ENCODE measurements at regions not wholly inside any gene's neighbourhood (a gene's known extent, or its start where the extent isn't known, plus 50 kb on each side); places are given as distances from the start of the nearest gene placed in this dataset.

- no peak for ATAC-seq
- TF ChIP-seq RARB (CRISPR knock-in tag; IDR thresholded peaks at IDR 0.05) (no peak), ZNF70 (CRISPR knock-in tag; IDR thresholded peaks at IDR 0.05) (no peak), OSR1 (CRISPR knock-in tag; IDR thresholded peaks at IDR 0.05) (no peak), ZNF565 (CRISPR knock-in tag; conservative IDR thresholded peaks at IDR 0.05; ENCODE audit: low read depth) (no peak), CSDC2 (CRISPR knock-in tag; IDR thresholded peaks at IDR 0.05) (no peak), ARNTL (CRISPR knock-in tag; IDR thresholded peaks at IDR 0.05; ENCODE audit: borderline replicate concordance, low read depth) (no peak), TSHZ2 (CRISPR knock-in tag; IDR thresholded peaks at IDR 0.05) (no peak), BACH2 (CRISPR knock-in tag; IDR thresholded peaks at IDR 0.05; ENCODE audit: borderline replicate concordance) (no peak), GLIS3 (CRISPR knock-in tag; IDR thresholded peaks at IDR 0.05) (no peak), ZC3H10 (CRISPR knock-in tag; IDR thresholded peaks at IDR 0.05) (no peak)
- TF ChIP-seq, protein P1, sequence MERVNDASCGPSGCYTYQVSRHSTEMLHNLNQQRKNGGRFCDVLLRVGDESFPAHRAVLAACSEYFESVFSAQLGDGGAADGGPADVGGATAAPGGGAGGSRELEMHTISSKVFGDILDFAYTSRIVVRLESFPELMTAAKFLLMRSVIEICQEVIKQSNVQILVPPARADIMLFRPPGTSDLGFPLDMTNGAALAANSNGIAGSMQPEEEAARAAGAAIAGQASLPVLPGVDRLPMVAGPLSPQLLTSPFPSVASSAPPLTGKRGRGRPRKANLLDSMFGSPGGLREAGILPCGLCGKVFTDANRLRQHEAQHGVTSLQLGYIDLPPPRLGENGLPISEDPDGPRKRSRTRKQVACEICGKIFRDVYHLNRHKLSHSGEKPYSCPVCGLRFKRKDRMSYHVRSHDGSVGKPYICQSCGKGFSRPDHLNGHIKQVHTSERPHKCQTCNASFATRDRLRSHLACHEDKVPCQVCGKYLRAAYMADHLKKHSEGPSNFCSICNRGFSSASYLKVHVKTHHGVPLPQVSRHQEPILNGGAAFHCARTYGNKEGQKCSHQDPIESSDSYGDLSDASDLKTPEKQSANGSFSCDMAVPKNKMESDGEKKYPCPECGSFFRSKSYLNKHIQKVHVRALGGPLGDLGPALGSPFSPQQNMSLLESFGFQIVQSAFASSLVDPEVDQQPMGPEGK (CRISPR knock-in tag; IDR thresholded peaks at IDR 0.05; ENCODE audit: borderline replicate concordance): no peak
- TF ChIP-seq, protein P2, sequence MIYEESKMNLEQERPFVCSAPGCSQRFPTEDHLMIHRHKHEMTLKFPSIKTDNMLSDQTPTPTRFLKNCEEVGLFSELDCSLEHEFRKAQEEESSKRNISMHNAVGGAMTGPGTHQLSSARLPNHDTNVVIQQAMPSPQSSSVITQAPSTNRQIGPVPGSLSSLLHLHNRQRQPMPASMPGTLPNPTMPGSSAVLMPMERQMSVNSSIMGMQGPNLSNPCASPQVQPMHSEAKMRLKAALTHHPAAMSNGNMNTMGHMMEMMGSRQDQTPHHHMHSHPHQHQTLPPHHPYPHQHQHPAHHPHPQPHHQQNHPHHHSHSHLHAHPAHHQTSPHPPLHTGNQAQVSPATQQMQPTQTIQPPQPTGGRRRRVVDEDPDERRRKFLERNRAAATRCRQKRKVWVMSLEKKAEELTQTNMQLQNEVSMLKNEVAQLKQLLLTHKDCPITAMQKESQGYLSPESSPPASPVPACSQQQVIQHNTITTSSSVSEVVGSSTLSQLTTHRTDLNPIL (CRISPR knock-in tag; IDR thresholded peaks at IDR 0.05; ENCODE audit: low read depth): no peak
- TF ChIP-seq, protein P3, sequence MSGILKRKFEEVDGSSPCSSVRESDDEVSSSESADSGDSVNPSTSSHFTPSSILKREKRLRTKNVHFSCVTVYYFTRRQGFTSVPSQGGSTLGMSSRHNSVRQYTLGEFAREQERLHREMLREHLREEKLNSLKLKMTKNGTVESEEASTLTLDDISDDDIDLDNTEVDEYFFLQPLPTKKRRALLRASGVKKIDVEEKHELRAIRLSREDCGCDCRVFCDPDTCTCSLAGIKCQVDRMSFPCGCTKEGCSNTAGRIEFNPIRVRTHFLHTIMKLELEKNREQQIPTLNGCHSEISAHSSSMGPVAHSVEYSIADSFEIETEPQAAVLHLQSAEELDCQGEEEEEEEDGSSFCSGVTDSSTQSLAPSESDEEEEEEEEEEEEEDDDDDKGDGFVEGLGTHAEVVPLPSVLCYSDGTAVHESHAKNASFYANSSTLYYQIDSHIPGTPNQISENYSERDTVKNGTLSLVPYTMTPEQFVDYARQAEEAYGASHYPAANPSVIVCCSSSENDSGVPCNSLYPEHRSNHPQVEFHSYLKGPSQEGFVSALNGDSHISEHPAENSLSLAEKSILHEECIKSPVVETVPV (CRISPR knock-in tag; IDR thresholded peaks at IDR 0.05): no peak
Measured at GRCh38 chr6:71707059-71707458, 179.3 kb upstream of the RIMS1 start.

- no peak for ATAC-seq
Measured at GRCh38 chr6:71720705-71721104, 165.6 kb upstream of the RIMS1 start.

DNA sequence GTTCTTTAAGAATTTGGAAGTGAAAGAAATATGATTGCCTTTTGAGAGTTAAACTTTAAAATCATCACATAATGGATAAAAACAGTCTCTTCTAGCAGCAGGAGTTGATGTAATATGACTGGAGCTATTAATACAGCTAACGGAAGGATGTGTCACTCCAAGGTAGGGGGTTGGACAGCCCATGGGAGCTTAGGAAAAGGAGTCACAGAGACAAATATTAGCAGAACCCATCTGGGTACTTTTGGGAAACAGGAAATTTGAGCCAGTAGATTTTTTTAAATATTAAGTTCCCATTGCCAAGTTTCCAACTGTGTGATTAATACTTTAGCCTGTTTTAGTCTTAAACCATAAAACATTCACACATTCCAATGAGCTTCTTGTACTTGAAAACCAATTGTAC lies 164.7 kb upstream of the RIMS1 start:
- no peak for ATAC-seq
- TF ChIP-seq, protein P1 (CRISPR knock-in tag; IDR thresholded peaks at IDR 0.05; ENCODE audit: borderline replicate concordance): no peak
- no peak for TF ChIP-seq GLIS3 (CRISPR knock-in tag; IDR thresholded peaks at IDR 0.05)
- TF ChIP-seq CSDC2 (CRISPR knock-in tag; IDR thresholded peaks at IDR 0.05): no peak
- no peak for TF ChIP-seq ZNF8 (CRISPR knock-in tag; IDR thresholded peaks at IDR 0.05)
- TF ChIP-seq, protein P4, sequence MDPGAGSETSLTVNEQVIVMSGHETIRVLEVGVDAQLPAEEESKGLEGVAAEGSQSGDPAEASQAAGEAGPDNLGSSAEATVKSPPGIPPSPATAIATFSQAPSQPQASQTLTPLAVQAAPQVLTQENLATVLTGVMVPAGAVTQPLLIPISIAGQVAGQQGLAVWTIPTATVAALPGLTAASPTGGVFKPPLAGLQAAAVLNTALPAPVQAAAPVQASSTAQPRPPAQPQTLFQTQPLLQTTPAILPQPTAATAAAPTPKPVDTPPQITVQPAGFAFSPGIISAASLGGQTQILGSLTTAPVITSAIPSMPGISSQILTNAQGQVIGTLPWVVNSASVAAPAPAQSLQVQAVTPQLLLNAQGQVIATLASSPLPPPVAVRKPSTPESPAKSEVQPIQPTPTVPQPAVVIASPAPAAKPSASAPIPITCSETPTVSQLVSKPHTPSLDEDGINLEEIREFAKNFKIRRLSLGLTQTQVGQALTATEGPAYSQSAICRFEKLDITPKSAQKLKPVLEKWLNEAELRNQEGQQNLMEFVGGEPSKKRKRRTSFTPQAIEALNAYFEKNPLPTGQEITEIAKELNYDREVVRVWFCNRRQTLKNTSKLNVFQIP (CRISPR knock-in tag; IDR thresholded peaks at IDR 0.05; ENCODE audit: borderline replicate concordance, low read depth): no peak
- TF ChIP-seq OSR1 (CRISPR knock-in tag; IDR thresholded peaks at IDR 0.05): no peak
- TF ChIP-seq, protein P3 (CRISPR knock-in tag; IDR thresholded peaks at IDR 0.05): no peak
- TF ChIP-seq ZFP3 (CRISPR knock-in tag; IDR thresholded peaks at IDR 0.05): no peak
- TF ChIP-seq ZNF565 (CRISPR knock-in tag; conservative IDR thresholded peaks at IDR 0.05; ENCODE audit: low read depth): no peak
- no peak for TF ChIP-seq TCF4 (CRISPR knock-in tag; IDR thresholded peaks at IDR 0.05; ENCODE audit: borderline replicate concordance)
- TF ChIP-seq, protein P2 (CRISPR knock-in tag; IDR thresholded peaks at IDR 0.05; ENCODE audit: low read depth): no peak
- TF ChIP-seq ESRRG (CRISPR knock-in tag; IDR thresholded peaks at IDR 0.05): no peak
- no peak for TF ChIP-seq PPARA (CRISPR knock-in tag; IDR thresholded peaks at IDR 0.05; ENCODE audit: borderline replicate concordance)

More at GRCh38 chr6:71720705-71721104, 165.6 kb upstream of the RIMS1 start:
- TF ChIP-seq TCF4 (CRISPR knock-in tag; IDR thresholded peaks at IDR 0.05; ENCODE audit: borderline replicate concordance): no peak

All from SK-N-SH treated with all-trans-retinoic acid at 6 μM for 48 hours (cell line).